GM12878 (cell line): ENCODE measurements at regions not wholly inside any gene's neighbourhood (a gene's known extent, or its start where the extent isn't known, plus 50 kb on each side); places are given as distances from the start of the nearest gene placed in this dataset.

Source experiments
- ATAC-seq: fragments of 200-7000 bp; cut with Tn5 transposase; 3 replicates; pipeline ENCODE4 v1.9.1; 2020; ENCODE audit warnings: mild to moderate bottlenecking, moderate library complexity
- BruUV-seq: library from RNA; stranded (reverse); fragments of 400-500 nt; replicated peaks from 2 replicates; lab custom pipeline; 2021; lab: Mats Ljungman, UMichigan
- CTCF ChIA-PET: fragments of 300-600 bp; sonication (Branson Sonifier 250); formaldehyde crosslinking; extraction: SDS; loops from one replicate; lab custom pipeline; 2021; ENCODE audit warnings: inconsistent platforms; lab: Yijun Ruan, JAX
- POLR2A ChIA-PET: fragments of 350-600 bp; formaldehyde crosslinking; extraction: SDS; loops from one replicate; lab custom pipeline; 2021; ENCODE audit warnings: inconsistent platforms; lab: Charles Lee
- RAD21 ChIA-PET: fragments of 300-600 bp; sonication (Branson Sonifier 250); formaldehyde crosslinking; loops from one replicate; lab custom pipeline; 2023; ENCODE audit warnings: antibody characterized with exemption; ENCODE audit not compliant: unreplicated experiment; lab: Charles Lee
- SMC1A ChIA-PET: fragments of 300-600 bp; sonication (Branson Sonifier 250); formaldehyde crosslinking; loops from one replicate; lab custom pipeline; 2023; ENCODE audit not compliant: unreplicated experiment, uncharacterized antibody; lab: Charles Lee
- DNase-seq: peaks from one replicate; pipeline ENCODE4 v3.0.0-alpha.2; 2011; ENCODE audit warnings: low read depth, low spot score
- FAIRE-seq: peaks from 3 replicates; lab custom pipeline; 2011; peaks lifted over from hg19 to GRCh38; lab: Jason Lieb, UNC
- H2AFZ ChIP-seq: 2 replicates; pipeline ENCODE4 v1.6.0; 2011; ENCODE audit warnings: low read depth, low read length, control low read depth; ENCODE audit not compliant: control insufficient read depth
- H3K27ac ChIP-seq: 2 replicates; pipeline ENCODE4 v1.5.1; 2011; ENCODE audit warnings: control low read depth; ENCODE audit not compliant: control insufficient read depth, insufficient read depth
- H3K27me3 ChIP-seq, 2 experiments: replicated peaks in 1 of 2; 2 replicates each; pipeline versions ENCODE4 v1.6.0 to v1.6.1; 2011; ENCODE audit warnings: low read length in 1 of 2; ENCODE audit not compliant: control insufficient read depth in 2 of 2, insufficient read depth in 2 of 2
- H3K36me3 ChIP-seq, 2 experiments: 2 replicates each; pipeline ENCODE4 v1.5.1; 2011; ENCODE audit warnings: low read length in 1 of 2; ENCODE audit not compliant: control insufficient read depth in 2 of 2, insufficient read depth in 2 of 2
- H3K4me1 ChIP-seq: 2 replicates; pipeline ENCODE4 v1.6.1; 2011; ENCODE audit warnings: mild to moderate bottlenecking, low read length, moderate library complexity, mixed read lengths; ENCODE audit not compliant: control insufficient read depth, insufficient read depth
- H3K4me2 ChIP-seq: 2 replicates; pipeline ENCODE4 v1.6.0; 2011; ENCODE audit warnings: control low read depth; ENCODE audit not compliant: control insufficient read depth, insufficient read depth
- H3K4me3 ChIP-seq: fragments of 200-600 bp; sonication (generic); 2 replicates; pipeline ENCODE4 v1.5.1; 2016
- H3K79me2 ChIP-seq: 2 replicates; pipeline ENCODE4 v1.6.0; 2011; ENCODE audit warnings: low read length; ENCODE audit not compliant: control insufficient read depth, insufficient read depth
- H3K9ac ChIP-seq: 2 replicates; pipeline ENCODE4 v1.8.0; 2011; ENCODE audit warnings: low read length, control low read depth, mixed read lengths; ENCODE audit not compliant: control insufficient read depth, insufficient read depth
- H3K9me3 ChIP-seq: replicated peaks from 3 replicates; pipeline ENCODE4 v1.5.1; 2011; ENCODE audit warnings: mild to moderate bottlenecking, low read length; ENCODE audit not compliant: control insufficient read depth, insufficient read depth
- H4K20me1 ChIP-seq: 2 replicates; pipeline ENCODE4 v1.6.0; 2011; ENCODE audit not compliant: control insufficient read depth, insufficient read depth
- CBFB ChIP-seq: IDR thresholded peaks from 2 replicates; pipeline ENCODE4 v1.6.1; 2016; ENCODE audit warnings: antibody characterized with exemption, low read depth
- E2F8 ChIP-seq: fragments of 450-650 bp; IDR thresholded peaks from 2 replicates; pipeline ENCODE4 v1.6.1; 2018; ENCODE audit warnings: mild to moderate bottlenecking, low read depth, moderate library complexity; ENCODE audit not compliant: partially characterized antibody
- HSF1 ChIP-seq: fragments of 150-350 bp; IDR thresholded peaks from 2 replicates; pipeline ENCODE4 v1.6.1; 2014; ENCODE audit warnings: mild to moderate bottlenecking, low read depth, low read length
- MAX ChIP-seq: IDR thresholded peaks from 2 replicates; pipeline ENCODE4 v1.6.1; 2012; ENCODE audit warnings: low read depth, low read length, improper control_type of control experiment
- PRDM15 ChIP-seq: fragments of 450-650 bp; formaldehyde crosslinking; IDR thresholded peaks from 2 replicates; pipeline ENCODE4 v1.4.0; 2020; ENCODE audit warnings: mild to moderate bottlenecking, moderate library complexity
- TAF1 ChIP-seq: IDR thresholded peaks from 2 replicates; pipeline ENCODE4 v1.6.1; 2011; ENCODE audit warnings: mild to moderate bottlenecking, low read depth, low read length, borderline replicate concordance
- WGBS: methylation state at CpG from one replicate; pipeline ENCODE4 v1.1.6; 2016; ENCODE audit warnings: low lambda C conversion rate; ENCODE audit not compliant: insufficient replicate concordance, insufficient coverage; ENCODE audit errors: missing lambda C conversion rate; 5-methylcytosine and 5-hydroxymethylcytosine counted together
- in situ Hi-C: fragments of 300-500 bp; cut with MboI; formaldehyde crosslinking; loops from 9 replicates; pipeline ENCODE4 v1.14.3; 2018; ENCODE audit warnings: mixed read lengths
- intact Hi-C: fragments of 100-400 bp; cut with micrococcal nuclease; formaldehyde crosslinking; loops from one replicate; pipeline ENCODE4 v1.14.2; 2022; ENCODE audit not compliant: unreplicated experiment

- no peak overlapping the region for H3K4me3 ChIP-seq
- WGBS: 7% methylated on average over 2 of the region's 2 CpGs
- SMC1A ChIA-PET: interaction anchor here (1.0 to 1.7 kb wide), 2 partner anchors 10 to 13 kb away, joined by 3 to 4 read pairs; no protein-coding TSS in a partner anchor
- H3K4me2 ChIP-seq: no peak overlapping the region
- no peak for TF ChIP-seq E2F8
- TF ChIP-seq HSF1: no peak
- no peak for TF ChIP-seq TAF1
- no peak for TF ChIP-seq MAX
- no peak for TF ChIP-seq CBFB
- TF ChIP-seq PRDM15 (CRISPR knock-in tag): no peak
- TF ChIP-seq, all 136 proteins: peak for 0
- no TSS peak for BruUV-seq
- no peak for DNase-seq
- no peak for ATAC-seq
- Histone ChIP-seq H4K20me1 (no peaks in the 10 kb centered on the region), H3K9ac (no peak overlapping the region), H3K27me3 (no peaks in the 10 kb centered on the region), H3K27ac (no peak overlapping the region), H3K4me1 (no peaks in the 10 kb centered on the region), H3K79me2 (no peaks in the 10 kb centered on the region), H2AFZ (no peak overlapping the region), H3K36me3 (no peaks in the 10 kb centered on the region), H3K9me3 (no peaks in the 10 kb centered on the region)
- no peak for FAIRE-seq
- intact Hi-C loops: no loop called here
- ChIA-PET POLR2A (no interaction called here), CTCF (no interaction called here), RAD21 (no interaction called here)
- in situ Hi-C loops: no loop called here
These were observed 229.8 kb downstream of the RASSF9 start for GRCh38 chr12:85606455-85606854.
